Retina (tissue), 1 donor: ENCODE measurements at regions not wholly inside any gene's neighbourhood (a gene's known extent, or its start where the extent isn't known, plus 50 kb on each side); places are given as distances from the start of the nearest gene placed in this dataset.

Source experiments
- DNase-seq: peaks from one replicate; pipeline ENCODE4 v3.0.0-alpha.2; 2016

DNA sequence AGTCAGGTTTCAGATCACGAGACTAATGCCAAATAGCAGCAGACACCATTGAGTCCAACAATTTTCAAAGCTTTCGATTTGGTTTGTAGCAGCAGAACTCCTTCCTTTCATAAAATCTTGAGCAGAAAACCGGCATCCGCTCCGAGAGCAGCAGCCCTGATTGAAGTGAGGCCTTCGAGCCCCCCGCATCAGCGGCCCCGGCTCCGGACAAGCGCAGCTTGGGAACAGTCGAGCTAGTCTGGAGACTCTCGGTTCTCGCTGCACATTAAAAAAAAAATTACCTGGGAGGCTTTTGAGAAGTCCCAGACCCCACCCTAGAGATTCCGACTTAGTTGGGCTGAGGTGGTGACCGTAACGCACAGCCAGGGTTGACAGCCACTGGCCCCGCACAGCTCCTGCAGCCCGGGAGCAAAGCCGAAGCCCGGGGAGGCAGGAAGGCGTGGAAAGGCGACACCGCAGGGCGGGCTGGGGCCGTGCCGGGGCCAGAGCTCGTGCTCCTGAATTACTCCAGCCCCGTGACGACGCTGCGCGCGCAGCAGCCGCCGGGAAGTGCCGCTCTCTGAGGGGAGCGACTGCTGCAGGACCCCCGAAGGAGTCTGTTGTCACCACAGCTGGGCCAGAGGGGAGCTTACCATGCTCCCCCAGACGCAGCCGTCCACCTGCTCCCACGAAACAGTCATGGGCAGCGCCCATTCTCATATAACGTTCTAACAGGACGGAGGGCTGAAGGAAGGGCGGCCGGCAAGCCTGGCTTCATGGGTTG is 57.8 kb downstream of the SPATA19 start:
- peak; percentile 87 for DNase-seq

DNA sequence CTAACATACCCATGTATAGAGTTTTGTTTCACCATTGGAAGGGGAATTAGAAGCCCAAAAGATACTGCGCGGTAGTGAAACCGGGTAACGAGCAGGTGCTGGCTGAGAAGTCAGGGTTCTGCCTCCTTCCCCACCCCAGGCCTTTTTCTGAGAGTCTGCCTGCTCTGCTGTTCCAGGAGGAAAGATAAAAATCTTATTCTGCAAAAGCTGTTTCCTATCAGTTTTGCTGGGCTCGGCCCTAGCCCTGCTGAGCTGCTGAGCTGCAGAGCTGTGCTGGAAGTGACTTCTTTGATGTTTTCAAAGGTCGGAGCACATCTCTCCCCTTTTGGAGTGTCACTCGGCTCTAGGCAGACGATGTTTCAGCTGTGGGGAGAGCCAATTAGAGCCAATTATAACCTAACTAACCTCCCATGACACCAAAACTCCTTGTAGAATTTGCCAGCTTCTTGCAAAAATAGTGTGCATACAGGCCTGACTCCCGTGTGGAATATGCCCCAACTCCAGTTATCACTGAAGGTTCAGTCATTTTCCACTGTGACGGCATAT is 59.4 kb downstream of the SPATA19 start:
- DNase-seq, result no peak

DNA sequence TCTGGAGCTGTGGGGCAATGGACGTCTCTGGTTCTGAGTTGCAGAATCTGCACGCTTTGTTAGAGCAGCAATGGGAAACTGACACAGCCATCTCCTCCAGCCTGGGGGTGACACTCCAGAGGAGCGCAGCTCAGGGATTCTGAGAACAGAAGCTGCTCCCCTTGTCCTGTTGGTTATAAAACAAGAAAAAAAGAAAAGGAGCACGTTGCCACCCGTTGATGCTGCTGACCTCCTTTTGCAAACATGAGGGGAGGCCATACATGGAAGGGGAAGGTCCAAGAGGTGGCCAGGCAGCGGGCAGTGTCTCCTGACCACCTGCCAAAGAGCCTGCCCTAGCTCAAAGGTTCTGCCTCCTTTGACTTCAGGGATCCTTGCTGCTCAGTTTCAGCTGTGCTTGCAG is 61.0 kb downstream of the SPATA19 start:
- DNase-seq, result no peak

DNA sequence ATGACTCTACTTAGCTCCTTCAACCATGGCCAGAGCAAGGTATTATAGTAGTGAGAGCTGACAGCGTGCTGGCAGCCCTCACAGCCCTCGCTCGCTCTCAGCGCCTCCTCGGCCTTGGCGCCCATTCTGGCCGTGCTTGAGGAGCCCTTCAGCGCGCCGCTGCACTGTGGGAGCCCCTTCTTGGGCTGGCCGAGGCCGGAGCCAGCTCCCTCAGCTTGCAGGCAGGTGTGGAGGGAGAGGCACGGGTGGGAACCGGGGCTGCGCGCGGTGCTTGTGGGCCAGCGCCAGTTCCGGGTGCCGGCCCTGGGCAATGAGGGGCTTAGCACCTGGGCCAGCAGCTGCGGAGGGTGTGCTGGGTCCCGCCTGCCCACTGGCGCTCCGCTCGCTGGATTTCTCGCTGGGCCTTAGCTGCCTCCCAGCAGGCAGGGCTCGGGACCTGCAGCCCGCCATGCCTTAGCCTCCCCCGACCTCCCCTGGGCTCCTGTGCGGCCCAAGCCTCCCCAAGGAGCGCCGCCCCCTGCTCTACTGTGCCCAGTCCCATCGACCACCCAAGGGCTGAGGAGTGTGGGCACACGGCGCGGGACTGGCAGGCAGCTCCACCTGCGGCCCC is 63.1 kb downstream of the SPATA19 start:
- no peak for DNase-seq

DNA sequence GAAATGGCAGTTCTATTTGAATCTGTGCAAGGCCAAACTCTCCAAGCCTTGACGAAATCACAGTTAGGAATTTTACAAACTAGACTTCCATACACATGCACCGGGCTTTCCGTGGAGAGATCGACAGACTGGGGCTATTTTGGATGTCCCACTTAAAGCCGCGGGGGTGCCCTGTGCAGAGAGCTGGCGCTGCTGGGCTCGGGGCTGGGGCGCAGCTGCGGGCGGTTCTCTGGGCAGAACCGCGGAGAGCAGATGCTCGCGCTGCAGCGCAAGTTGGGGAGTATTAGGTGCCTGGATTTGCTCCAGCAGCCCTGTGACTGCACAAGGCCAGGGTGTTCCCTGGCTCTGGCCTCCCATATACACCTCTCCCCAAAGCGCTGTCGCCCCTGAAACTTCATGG is 67.2 kb downstream of the SPATA19 start:
- peak; percentile 27 for DNase-seq

DNA sequence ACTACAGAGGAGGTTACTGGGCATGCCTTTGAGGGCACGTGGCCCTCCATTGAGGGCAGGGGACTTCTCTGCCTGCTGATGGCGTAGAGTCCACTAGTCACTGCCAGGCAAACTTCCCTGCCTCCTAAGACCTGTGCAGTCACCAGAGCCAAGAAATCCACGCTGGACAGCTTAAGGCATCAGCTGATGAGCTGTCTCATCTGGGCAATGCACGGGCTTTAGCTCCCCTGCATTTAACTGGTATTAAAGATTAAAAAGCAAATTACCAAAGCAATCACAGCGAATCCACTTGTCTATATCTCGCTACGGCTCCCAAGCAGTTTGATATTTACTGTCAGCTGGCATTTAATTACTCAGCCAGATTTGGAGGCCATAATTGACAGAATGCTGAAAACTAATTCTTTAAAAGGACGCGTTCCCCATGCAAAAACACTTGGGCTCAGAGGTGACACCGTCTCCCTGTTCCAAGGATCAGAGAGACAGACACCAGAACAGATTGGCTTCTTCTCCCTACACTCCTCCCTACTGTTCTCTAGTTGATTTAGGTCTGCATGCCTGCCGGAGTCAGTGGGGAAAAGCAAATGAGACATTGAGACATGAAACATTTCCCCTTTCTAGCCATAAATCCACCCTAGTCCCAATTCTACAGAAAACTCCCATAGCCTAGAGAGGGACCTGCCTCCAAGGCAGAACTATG is 68.5 kb downstream of the SPATA19 start:
- DNase-seq, result peak; percentile 33

DNA sequence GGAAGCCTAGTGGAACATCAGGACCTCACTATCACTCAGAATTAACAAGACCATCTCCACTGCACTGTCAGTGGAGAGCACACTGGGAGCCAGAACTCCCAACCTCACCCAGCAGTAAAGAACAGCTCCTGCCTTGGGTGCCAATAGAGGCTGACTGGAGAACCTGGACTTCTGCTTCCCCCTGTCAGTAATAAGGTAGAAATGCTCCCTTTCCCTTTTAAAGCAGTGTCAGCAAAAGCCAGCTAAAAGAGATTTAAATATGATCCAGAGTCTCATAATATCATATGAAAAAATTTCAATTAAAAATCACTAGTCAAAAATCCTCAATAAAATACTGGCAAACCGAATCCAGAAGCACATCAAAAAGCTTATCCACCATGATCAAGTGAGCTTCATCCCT is 82.8 kb downstream of the SPATA19 start:
- DNase-seq, result no peak

DNA sequence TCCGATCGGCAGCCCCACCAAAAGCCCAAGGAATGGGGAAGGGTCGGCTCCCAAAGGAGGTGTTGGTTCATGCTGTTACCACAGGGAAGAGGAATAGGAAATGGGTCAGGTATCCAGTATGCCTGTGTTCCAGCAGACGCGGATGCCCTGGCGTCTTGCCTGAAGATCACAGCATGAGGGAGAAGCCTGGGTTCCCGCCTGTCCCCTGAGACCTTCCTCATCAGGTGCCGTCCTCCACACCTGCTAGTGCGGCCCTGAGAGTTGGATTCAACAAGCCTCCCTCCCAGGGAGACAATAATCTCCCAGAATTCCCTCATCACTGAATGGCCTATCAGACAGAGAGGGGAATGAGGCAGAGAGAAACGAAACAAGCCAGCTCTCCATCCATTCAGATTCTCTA is 92.2 kb downstream of the SPATA19 start:
- DNase-seq, result no peak

DNA sequence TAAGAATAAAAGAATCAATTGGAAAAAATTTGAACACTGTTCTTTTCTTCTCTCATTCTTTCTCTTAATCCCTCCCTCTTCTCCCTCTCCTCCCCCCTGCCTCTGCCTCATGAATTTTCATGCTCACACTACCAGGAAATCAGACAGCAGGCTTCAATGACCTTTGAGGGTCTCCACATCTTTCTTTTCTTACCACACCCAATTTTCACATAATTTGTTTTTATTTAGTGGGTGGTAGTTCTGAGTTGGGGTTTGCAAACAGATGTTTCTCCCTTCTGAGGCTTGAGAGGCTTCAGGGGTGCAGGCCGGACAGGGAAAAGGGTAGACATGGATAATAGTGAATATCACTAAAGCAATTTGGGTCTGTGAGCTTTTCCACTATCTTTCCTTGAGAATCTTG is 95.5 kb downstream of the SPATA19 start:
- DNase-seq, result no peak

DNA sequence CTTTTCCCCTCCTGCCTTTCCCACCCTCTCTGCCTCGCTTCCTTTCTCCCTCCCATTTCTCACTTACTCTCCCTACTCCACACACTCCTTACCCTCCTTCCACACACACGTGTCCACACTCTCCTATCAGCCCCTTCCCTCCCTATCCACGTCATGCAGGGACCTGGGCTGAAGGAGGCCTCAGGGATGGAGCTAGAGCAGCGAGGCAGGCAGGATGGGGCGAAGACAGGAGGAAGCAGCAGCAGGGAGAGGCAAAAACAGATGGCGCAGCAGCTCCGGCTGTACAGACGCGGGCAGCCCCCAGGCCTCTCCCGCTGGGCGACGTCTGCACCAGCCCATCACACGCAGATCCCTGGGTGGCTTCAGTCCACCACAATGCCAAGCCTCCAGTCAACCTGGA is 97.9 kb downstream of the SPATA19 start:
- DNase-seq, result no peak

DNA sequence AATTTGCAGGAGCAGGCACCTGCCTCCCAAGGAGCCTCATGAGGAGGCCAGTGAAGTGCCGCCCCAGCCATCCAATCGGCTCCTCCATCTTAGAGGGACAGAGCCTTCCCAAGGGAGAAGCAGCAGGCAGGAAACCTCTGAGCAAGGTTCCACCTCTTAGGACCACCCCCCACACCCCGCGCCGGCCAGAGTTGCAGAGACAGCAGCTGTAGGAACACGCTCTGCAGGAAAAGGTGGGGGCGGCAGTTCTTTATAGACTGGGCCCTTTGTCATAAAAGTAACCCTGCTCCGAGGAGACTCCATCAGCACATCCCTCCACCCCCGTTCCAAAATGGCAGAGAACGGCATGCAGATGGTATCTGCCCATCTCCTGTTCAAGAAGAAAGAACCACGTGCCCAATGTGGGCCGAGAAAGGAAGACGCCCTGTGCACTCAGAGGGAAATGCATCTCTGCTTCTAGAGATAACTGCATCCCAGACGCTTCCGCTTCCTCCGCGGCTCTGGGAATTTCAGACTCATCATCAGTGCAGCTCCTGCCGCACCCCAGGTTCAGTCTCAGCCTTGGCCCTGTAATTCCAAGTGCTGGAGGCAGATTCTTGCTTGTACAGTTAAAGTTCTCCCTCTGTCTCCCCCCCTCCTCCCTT is 98.5 kb downstream of the SPATA19 start:
- DNase-seq, result no peak

DNA sequence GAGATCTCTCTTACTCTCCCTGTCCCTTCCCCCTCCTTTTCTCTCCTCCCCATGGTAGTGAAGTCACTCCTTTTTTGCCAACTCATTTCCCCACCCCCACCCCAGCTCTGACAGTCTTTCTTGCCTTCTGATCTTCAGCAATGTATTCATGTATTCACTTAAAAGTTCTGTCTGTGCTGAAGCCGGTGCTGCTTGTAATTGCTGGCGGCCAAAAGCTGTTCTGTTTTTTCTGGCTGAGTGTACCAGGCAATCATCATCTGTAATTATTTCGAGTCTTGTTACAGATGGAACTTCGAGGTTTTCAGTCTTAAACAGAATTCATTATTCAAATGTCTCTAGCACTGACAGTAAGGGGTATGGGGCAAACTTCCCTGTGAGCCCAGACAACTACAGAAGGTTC is 99.5 kb downstream of the SPATA19 start:
- DNase-seq, result no peak

DNA sequence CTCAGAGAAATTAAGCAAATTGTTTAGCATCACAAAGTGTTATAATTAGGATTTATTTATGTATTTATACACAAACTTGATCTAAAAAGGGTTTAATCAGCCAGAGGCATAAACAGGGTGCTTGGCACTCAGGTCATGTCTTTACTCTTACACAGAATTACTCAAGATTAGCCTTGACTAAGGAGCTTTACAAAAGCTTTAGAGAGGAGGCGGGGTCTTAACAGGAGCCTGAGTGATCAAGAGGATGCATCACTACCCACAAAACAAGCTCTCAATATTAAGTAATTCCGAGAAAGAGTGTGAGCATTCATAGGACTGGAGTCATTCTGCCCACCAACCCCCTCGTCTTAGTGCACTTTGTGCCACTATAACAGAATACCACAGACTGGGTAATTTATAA is 103.0 kb downstream of the SPATA19 start:
- no peak for DNase-seq

DNA sequence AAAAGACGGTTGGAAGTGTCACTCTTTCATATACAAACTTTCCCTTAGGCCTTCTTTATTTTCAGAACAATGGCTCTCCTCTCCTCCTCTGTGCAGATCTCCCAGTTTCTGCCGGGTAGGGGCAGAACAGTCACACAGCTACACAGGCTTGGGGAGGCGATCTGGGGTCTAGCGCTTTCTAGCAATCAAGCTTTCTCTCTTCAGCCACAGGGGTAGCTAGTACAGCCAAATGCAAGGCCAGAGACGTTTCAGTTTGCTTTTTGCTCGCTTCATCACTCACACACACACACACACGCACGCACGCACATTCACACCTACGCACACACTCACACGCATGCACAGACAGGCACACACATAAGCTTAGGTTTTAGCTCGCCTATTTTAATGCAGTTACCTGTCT is 104.3 kb downstream of the SPATA19 start:
- no peak for DNase-seq

DNA sequence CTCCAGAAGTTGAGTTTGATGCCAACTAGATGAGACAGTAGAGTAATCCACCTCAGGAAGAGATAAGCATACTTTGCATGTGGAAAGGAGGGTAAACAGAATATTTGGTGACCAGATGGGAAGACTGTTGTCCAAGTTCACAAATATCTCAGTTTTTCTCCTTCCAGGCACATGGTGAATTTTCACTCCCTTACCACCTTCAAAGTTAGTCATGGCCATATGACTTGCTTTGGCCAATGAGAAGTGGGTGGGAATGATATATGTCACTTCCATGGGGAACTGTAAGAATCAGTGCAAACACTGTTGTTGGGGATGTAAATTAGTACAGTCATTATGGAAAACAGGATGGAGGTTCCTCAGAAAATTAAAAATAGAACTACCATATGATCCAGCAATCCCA is 105.8 kb downstream of the SPATA19 start:
- DNase-seq, result no peak

DNA sequence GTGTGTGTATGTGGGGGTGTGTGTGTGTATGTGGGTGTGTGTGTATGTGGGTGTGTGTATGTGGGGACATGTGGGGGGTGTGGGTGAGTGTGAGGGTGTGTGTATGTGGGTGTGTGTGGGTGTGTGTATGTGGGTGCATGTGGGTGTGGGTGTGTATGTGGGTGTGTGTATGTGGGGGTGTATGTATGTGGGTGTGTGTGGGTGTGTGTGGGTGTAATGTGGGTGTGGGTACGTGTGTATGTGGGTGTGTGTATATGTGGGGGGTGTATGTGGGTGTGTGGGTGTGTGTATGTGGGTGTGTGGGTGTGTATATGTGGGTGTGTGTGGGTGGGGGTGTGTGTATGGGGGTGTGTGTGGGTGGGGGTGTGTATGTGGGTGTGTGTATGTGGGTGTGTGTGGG is 106.7 kb downstream of the SPATA19 start:
- no peak for DNase-seq

DNA sequence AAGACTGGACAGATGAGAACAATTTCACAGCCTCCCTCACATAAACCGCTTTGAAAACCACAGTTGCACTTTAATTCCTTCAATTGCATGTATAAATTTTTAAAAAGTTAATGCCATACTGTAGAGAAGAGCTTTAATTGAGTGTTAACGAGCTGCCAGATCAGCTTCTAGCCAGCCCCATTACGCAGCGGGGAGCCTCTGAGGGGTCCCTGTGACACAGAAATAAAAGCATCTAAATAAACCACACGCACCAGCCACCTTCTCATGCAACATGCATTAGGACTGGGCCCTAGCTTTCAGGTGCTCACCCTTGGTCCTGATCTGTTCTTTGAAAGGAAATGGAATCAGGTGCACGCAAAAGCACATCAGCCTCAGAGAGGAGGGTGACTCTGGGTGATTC is 111.7 kb downstream of the SPATA19 start:
- DNase-seq, result no peak

DNA sequence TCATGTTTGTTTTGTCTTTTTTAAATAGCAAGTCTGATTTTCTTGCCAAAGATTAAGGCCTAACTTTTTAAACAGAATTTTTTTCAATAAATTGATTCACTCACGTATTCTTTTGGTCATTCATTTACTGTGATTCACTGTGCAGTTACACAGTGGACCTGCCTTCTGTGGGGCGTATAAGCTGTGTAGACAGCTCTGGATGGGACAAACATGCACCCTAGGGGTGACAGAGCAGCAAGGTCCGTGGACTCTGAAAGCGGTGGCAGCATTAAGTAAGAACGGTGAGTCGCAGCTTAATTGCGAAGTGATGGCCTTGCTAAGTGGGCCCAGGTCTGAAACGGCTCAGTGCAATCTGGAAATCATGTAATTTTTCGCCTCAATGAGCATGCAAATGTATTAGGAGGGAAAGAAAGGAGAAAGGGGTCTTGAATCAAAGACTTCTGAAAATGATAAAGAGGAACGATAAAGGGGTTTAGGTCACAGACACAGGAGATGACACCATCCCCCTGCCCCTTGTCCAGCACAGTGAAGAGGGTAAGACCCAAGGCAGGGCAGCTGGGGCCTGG is 113.1 kb downstream of the SPATA19 start:
- DNase-seq, result peak; percentile 57

DNA sequence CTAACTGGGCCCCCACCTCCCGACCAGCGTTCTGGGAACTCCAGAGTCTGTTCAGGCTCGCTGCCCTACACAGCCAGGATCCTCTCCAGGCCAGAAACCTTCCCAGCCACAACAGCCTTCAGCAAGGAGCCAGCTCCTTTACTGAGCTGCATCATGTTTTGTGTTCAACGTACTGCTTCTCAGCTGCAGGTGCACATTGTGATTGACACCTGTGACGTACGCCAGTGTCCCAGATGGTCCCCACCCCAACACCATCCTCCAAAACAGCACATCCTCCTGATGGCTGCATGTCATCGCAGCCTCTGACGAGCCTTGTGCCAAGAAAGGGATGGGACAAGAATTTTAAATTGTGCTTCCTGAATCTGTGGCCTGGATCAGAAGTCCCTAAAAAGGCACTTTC is 117.5 kb downstream of the SPATA19 start:
- no peak for DNase-seq

DNA sequence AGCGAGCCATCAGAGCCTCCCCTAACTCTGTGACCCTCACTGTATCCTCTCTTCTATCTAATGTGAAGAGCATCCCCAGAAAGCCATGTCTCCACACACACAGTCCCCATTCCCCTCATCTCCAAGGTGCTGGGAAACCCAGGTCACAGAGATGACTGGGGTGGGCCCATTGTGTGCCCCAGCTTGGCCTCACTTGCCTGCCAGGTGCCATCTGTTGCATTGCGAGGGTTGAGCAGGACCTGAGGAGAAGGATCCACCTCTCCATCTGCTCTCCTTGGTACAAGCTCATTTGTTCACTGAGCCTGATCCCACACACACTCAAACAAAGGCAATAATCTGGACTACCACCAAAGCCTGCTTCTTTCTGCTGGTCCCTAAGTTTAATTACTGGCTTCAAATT is 118.8 kb downstream of the SPATA19 start:
- peak; percentile 47 for DNase-seq

DNA sequence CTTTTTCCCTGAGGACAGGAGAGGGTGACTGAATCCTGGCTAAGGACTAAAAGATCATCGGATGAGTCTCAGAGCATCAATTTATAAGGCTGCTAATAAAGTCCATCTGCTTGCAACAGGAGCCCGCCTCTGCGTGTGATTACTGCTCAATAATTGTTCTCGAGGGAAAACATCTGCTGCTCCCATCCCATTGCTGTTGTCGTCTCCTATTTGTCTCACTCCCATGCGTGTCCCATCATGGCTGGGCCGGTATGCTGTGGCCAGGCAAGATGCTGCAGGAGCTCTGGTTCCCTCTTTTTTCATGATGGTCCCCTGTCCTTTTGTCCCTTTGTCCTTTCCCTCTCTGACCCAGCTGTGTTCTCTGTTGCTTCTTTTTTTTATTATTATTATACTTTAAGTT is 121.2 kb downstream of the SPATA19 start:
- no peak for DNase-seq

DNA sequence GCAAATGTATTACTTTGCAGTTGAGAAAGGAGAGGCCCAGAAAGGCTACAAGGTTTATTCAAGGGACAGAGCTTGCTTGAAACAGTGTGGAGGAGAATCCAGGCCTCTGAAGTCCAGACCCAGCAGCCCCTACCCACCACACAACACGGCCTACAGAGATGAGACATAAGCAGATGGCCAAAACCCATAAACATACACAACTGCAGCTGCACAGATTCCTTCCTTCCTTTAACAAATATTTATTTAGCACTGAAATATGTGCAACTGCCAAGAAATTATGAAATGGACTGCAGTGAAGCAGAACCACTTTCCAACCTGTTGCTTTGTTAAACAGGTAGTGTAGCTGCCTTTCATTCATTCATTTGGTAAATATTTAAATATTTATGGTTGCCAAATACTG is 122.3 kb downstream of the SPATA19 start:
- no peak for DNase-seq

DNA sequence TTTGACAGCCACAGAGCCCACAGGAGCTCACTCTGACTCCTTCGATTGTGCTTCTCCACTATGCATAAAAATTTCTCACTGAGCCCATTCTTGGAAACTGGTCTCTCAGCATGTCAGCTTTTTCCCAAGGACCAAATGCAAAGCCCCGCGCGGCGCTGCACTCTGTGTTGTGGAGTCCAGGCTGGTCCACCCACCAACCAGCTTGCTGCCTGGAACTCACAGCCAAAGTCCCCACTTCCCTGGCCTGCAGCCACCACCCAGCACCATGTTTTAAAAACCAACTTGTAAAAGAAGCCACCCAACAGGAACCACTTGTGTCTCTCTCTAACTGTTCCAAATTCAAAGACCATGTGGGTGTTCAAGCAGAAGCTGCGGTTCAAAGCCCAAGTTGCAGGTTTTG is 124.4 kb downstream of the SPATA19 start:
- no peak for DNase-seq
